ENCODE measurements at regions not wholly inside any gene's neighbourhood (a gene's known extent, or its start where the extent isn't known, plus 50 kb on each side); places are given as distances from the start of the nearest gene placed in this dataset.
"Not testable (repeated sequence)": the region's sequence is repeated elsewhere in the genome, so short reads cannot be mapped to it uniquely, and the experiment has no call there.

DNA sequence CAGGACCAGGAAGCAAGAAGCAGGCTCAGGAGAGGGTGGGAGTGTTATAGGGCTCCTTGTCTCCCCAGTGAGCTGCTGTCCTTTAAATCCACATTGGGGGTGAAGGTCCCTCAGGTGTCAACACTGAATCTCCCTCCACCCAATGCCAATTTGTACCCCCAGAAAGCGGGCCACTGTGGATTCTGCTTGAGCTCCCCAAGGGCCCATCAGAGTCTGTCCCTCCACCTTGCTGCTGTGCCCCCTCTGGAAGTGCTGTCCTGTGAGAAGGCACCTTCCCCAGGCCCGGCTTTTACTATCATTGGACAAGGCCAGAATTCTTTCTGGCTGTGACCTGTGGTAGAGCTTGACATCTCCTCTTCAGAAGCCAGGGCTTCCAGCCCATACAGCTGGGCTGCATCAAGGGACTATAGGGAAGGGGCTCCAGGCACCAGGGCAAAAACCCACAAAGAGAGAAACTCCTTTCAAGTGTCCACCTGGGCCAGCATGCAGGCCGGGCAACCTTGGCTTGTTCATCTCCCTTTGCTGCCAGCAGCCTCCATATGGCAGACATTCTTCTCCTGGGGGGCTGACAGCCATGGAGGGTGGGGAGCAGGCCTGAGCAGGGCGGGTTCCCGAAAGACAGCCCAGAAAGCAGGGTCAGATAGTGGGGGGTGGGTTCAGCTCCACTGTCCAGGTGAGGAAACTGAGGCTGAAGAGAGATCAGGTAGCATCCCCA is 63.7 kb upstream of the TAMM41 start:
- DNase-seq; H3K9me3 Mint-ChIP-seq; H3K4me1 Mint-ChIP-seq (ENCODE audit: low read depth); H3K27me3 Mint-ChIP-seq (ENCODE audit: low read depth); H3K36me3 Mint-ChIP-seq (ENCODE audit: low read depth); H3K27ac Mint-ChIP-seq; intact Hi-C loops (cut with micrococcal nuclease); H3K4me3 Mint-ChIP-seq: not testable (repeated sequence)
- CTCF ChIA-PET, result interaction anchor here (0.6 kb wide), 1 partner anchor 209 kb away, joined by 3 read pairs; no protein-coding TSS in a partner anchor

DNA sequence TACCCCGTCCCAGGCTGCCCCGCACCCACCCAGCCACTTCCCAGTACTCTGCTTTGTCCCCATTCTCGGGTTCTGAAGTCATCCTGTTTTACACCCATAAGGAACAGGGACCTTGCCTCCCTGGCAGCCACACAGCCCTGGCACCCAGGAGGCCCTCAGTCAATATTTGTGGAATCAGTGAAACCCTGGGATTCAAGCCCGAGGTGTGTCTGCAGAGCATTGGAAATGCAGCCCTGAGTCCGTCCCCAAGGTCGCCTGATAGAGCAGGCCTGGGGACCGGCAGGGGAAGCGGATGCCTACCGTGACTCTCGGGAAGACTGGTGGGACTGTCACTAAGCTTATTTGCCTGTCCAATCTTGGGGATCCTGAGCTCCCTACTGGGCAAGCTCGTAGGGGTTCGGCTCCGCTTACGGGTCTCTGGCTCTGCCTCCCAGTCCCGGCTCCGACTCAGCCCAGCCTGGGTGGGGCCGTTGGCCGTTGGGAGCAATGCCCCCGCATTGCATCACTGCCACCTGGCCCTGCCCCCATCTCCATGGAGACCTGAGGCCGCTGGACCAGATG is 64.4 kb upstream of the TAMM41 start:
- intact Hi-C loops (cut with micrococcal nuclease), result no loop called here
- no peaks in the 10 kb centered on the region for H3K9me3 Mint-ChIP-seq
- CTCF ChIA-PET, result interaction anchor here (0.6 kb wide), 1 partner anchor 208 kb away, joined by 3 read pairs; no protein-coding TSS in a partner anchor
- H3K27ac Mint-ChIP-seq, result no peak overlapping the region
- DNase-seq, result no peak
- no peaks in the 10 kb centered on the region for H3K4me1 Mint-ChIP-seq (ENCODE audit: low read depth)
- peaks cover 2% of the 10 kb centered on the region for H3K27me3 Mint-ChIP-seq (ENCODE audit: low read depth)
- H3K36me3 Mint-ChIP-seq (ENCODE audit: low read depth), result no peaks in the 10 kb centered on the region
- H3K4me3 Mint-ChIP-seq, result no peak overlapping the region

- H3K36me3 Mint-ChIP-seq (ENCODE audit: low read depth); DNase-seq; H3K9me3 Mint-ChIP-seq; H3K4me3 Mint-ChIP-seq; H3K27ac Mint-ChIP-seq; CTCF ChIA-PET; H3K27me3 Mint-ChIP-seq (ENCODE audit: low read depth); H3K4me1 Mint-ChIP-seq (ENCODE audit: low read depth); intact Hi-C loops (cut with micrococcal nuclease): not testable (repeated sequence)
These were observed 65.2 kb upstream of the TAMM41 start for GRCh38 chr3:11911887-11912286.

- intact Hi-C loops (cut with micrococcal nuclease), result no loop called here
- Mint-ChIP-seq H3K4me1 (ENCODE audit: low read depth) (no peaks in the 10 kb centered on the region), H3K4me3 (no peak overlapping the region), H3K9me3 (no peaks in the 10 kb centered on the region), H3K27ac (no peak overlapping the region), H3K27me3 (ENCODE audit: low read depth) (peaks cover 4% of the 10 kb centered on the region), H3K36me3 (ENCODE audit: low read depth) (no peaks in the 10 kb centered on the region)
- DNase-seq, result no peak
- CTCF ChIA-PET, result interaction anchor here (0.6 kb wide), 1 partner anchor 664 kb away, joined by 4 read pairs; no protein-coding TSS in a partner anchor
These were observed 66.6 kb upstream of the TAMM41 start for GRCh38 chr3:11913316-11913715.

- no peaks in the 10 kb centered on the region for H3K4me1 Mint-ChIP-seq (ENCODE audit: low read depth)
- DNase-seq, result no peak
- H3K9me3 Mint-ChIP-seq, result no peaks in the 10 kb centered on the region
- CTCF ChIA-PET, result no interaction called here
- peaks cover 4% of the 10 kb centered on the region for H3K27me3 Mint-ChIP-seq (ENCODE audit: low read depth)
- intact Hi-C loops (cut with micrococcal nuclease), result no loop called here
- H3K4me3 Mint-ChIP-seq, result no peak overlapping the region
- H3K36me3 Mint-ChIP-seq (ENCODE audit: low read depth), result no peaks in the 10 kb centered on the region
- H3K27ac Mint-ChIP-seq, result no peak overlapping the region
These were observed 67.4 kb upstream of the TAMM41 start for GRCh38 chr3:11914041-11914440.

- no peak for DNase-seq
- Mint-ChIP-seq H3K27ac (no peak overlapping the region), H3K27me3 (ENCODE audit: low read depth) (peaks cover 4% of the 10 kb centered on the region), H3K4me1 (ENCODE audit: low read depth) (no peaks in the 10 kb centered on the region), H3K36me3 (ENCODE audit: low read depth) (no peaks in the 10 kb centered on the region), H3K4me3 (no peak overlapping the region), H3K9me3 (no peaks in the 10 kb centered on the region)
- CTCF ChIA-PET, result no interaction called here
- intact Hi-C loops (cut with micrococcal nuclease), result no loop called here
These were observed 68.0 kb upstream of the TAMM41 start for GRCh38 chr3:11914651-11915050.

DNA sequence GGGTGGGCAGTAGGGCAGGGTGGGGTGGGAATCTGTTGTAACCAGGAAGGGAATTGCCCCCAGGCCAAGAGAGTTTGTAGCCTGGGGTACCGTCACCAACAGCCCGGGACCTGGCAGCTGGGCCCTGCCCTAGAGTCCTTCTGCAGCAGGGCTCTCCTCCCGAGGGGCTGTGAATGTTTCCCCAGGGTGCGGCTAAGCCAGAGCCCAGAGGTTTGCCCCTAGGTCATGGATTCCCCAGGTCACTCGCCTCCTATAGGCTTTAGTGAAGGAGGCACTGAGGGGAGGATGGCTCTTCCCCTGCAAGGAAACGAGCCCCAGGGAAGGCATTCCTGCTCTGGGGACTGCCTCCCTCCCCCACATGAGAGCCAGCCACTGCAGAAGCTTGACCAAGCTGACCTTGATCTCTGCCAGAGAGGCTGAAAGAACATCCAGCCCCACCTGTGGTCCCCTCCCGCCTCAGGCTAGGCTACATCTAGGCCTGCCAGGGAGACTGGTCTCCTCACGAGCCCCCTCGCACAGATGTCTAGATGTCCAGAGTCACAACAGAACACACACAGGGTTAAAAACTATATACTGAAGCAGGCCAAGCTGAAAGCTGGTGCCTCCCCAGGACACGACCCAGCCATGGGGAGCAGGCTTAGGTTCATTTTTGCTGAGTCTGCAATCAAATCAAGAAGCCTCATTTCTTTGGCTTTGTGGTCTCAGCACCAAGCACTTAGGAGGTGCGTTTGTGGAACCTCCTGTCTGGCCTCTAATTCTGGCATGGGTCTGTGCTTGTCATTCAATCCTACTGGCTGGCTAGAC is 69.1 kb upstream of the TAMM41 start:
- DNase-seq, result no peak
- Mint-ChIP-seq H3K4me3 (no peak overlapping the region), H3K27me3 (ENCODE audit: low read depth) (peaks cover 4% of the 10 kb centered on the region), H3K27ac (no peak overlapping the region), H3K9me3 (no peaks in the 10 kb centered on the region), H3K36me3 (ENCODE audit: low read depth) (no peaks in the 10 kb centered on the region), H3K4me1 (ENCODE audit: low read depth) (no peaks in the 10 kb centered on the region)
- CTCF ChIA-PET, result no interaction called here
- intact Hi-C loops (cut with micrococcal nuclease), result no loop called here

DNA sequence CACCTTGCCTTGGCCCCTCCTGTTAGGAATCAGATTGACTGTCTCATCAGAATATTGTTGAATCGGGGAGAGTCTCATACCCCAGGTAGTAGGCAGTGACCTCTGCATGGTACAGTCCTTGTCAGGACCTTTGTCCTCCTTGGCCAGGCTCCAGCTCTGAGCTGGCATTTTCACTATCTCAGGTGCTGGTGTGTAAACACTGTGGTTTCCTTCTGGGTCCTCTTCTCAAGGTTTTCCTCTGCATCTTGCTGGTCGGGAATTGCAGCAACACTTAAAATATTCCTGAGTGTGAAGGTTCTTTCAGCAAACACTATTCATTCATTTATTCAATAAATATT is 69.7 kb upstream of the TAMM41 start:
- CTCF ChIA-PET, H3K4me3 Mint-ChIP-seq: not testable (repeated sequence)

GRCh38 chr3:11917051-11917450 is 70.4 kb upstream of the TAMM41 start:
- H3K27me3 Mint-ChIP-seq (ENCODE audit: low read depth), result peaks cover 4% of the 10 kb centered on the region

More for the DNA sequence above, 69.7 kb upstream of the TAMM41 start:
- H3K27ac Mint-ChIP-seq; H3K9me3 Mint-ChIP-seq; H3K4me1 Mint-ChIP-seq (ENCODE audit: low read depth); intact Hi-C loops (cut with micrococcal nuclease); DNase-seq; H3K27me3 Mint-ChIP-seq (ENCODE audit: low read depth); H3K36me3 Mint-ChIP-seq (ENCODE audit: low read depth): not testable (repeated sequence)

DNA sequence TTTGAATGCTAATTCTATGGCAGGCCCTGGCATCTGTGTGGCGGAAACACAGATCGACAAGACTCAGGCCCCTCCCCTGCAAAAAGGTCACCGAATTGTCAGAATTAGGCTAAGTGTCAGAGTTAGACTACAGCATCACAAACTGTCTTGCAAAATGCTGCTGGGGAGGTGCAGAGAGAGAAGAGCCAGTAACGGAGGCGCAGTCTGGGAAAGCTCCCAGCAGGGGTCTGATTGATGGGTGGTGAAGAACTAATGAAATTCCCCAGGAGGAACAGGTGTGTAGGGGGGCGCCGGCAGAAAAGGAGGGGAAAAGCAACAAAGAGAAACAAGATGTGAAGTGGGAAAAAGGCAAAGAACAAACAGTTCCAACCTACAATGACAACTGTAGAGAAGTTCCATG is 72.7 kb upstream of the TAMM41 start:
- H3K36me3 Mint-ChIP-seq (ENCODE audit: low read depth), result no peaks in the 10 kb centered on the region
- no peaks in the 10 kb centered on the region for H3K9me3 Mint-ChIP-seq
- no peak for DNase-seq
- no peaks in the 10 kb centered on the region for H3K4me1 Mint-ChIP-seq (ENCODE audit: low read depth)
- intact Hi-C loops (cut with micrococcal nuclease), result no loop called here
- peaks cover 2% of the 10 kb centered on the region for H3K27me3 Mint-ChIP-seq (ENCODE audit: low read depth)
- no peak overlapping the region for H3K4me3 Mint-ChIP-seq
- CTCF ChIA-PET, result interaction anchor here (0.6 kb wide), 1 partner anchor 45 kb away, joined by 3 read pairs; no protein-coding TSS in a partner anchor
- H3K27ac Mint-ChIP-seq, result no peak overlapping the region

More at GRCh38 chr3:11917051-11917450, 70.4 kb upstream of the TAMM41 start:
- H3K4me3 Mint-ChIP-seq, result no peak overlapping the region
- no peaks in the 10 kb centered on the region for H3K36me3 Mint-ChIP-seq (ENCODE audit: low read depth)
- H3K4me1 Mint-ChIP-seq (ENCODE audit: low read depth), result no peaks in the 10 kb centered on the region
- intact Hi-C loops (cut with micrococcal nuclease), result no loop called here
- H3K27ac Mint-ChIP-seq, result no peak overlapping the region
- no peak for DNase-seq
- H3K9me3 Mint-ChIP-seq, result no peaks in the 10 kb centered on the region
- CTCF ChIA-PET, result no interaction called here

- Mint-ChIP-seq H3K27me3 (ENCODE audit: low read depth) (peaks cover 2% of the 10 kb centered on the region), H3K27ac (no peak overlapping the region), H3K4me1 (ENCODE audit: low read depth) (no peaks in the 10 kb centered on the region)
These were observed 77.8 kb upstream of the TAMM41 start for GRCh38 chr3:11924518-11924917.

GRCh38 chr3:11928381-11928780 is 75.8 kb upstream of the SYN2 start:
- H3K27me3 Mint-ChIP-seq (ENCODE audit: low read depth), result peaks cover 2% of the 10 kb centered on the region
- CTCF ChIA-PET, result no interaction called here
- no peaks in the 10 kb centered on the region for H3K9me3 Mint-ChIP-seq
- H3K36me3 Mint-ChIP-seq (ENCODE audit: low read depth), result no peaks in the 10 kb centered on the region
- H3K27ac Mint-ChIP-seq, result no peak overlapping the region
- intact Hi-C loops (cut with micrococcal nuclease), result no loop called here
- no peak for DNase-seq
- no peaks in the 10 kb centered on the region for H3K4me1 Mint-ChIP-seq (ENCODE audit: low read depth)
- no peak overlapping the region for H3K4me3 Mint-ChIP-seq

More at GRCh38 chr3:11924518-11924917, 77.8 kb upstream of the TAMM41 start:
- Mint-ChIP-seq H3K36me3 (ENCODE audit: low read depth) (no peaks in the 10 kb centered on the region), H3K9me3 (no peaks in the 10 kb centered on the region), H3K4me3 (no peak overlapping the region)
- intact Hi-C loops (cut with micrococcal nuclease), result no loop called here
- no peak for DNase-seq
- CTCF ChIA-PET, result no interaction called here

DNA sequence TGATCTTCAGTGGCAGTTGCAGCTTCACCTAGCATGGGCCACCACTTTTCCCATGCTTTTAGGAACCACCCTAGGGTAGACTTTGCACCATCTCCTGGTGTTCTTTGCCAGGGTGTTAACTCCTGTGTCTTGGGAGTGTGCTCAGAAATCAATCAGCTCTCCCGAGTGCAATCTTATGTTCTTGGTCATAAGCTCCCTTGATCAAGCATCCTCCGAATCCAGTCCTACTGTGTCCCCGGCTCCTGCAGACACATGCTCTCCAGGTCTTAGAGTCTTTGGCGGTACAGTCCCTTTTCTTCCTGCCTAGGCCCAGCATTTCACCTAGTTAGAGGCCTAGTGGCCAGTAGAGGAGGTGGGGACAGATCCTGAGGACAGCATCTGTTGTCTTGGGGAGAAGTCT is 74.7 kb upstream of the SYN2 start:
- Mint-ChIP-seq H3K27ac (no peak overlapping the region), H3K9me3 (no peaks in the 10 kb centered on the region), H3K27me3 (ENCODE audit: low read depth) (peaks cover 2% of the 10 kb centered on the region), H3K4me1 (ENCODE audit: low read depth) (no peaks in the 10 kb centered on the region), H3K4me3 (no peak overlapping the region), H3K36me3 (ENCODE audit: low read depth) (no peaks in the 10 kb centered on the region)
- no peak for DNase-seq
- intact Hi-C loops (cut with micrococcal nuclease), result no loop called here
- CTCF ChIA-PET, result no interaction called here

Data from activated naive CD4-positive, alpha-beta T cell treated with anti-CD3 and anti-CD28 coated beads for 36 hours (primary cell).